MG63 (cell line): ENCODE measurements at regions not wholly inside any gene's neighbourhood (a gene's known extent, or its start where the extent isn't known, plus 50 kb on each side); places are given as distances from the start of the nearest gene placed in this dataset.
"Not testable (repeated sequence)": the region's sequence is repeated elsewhere in the genome, so short reads cannot be mapped to it uniquely, and the experiment has no call there.

Experiments used
- DNase-seq: peaks from one replicate; pipeline ENCODE4 v3.0.0-alpha.2; 2020
- H3K27me3 ChIP-seq: fragments of 250-450 bp; sonication (Bioruptor Pico); 2 replicates; pipeline ENCODE4 v1.5.1; 2020; ENCODE audit warnings: mild to moderate bottlenecking, moderate library complexity
- H3K36me3 ChIP-seq: fragments of 250-450 bp; sonication (Bioruptor Pico); 2 replicates; pipeline ENCODE4 v1.5.1; 2020; ENCODE audit warnings: mild to moderate bottlenecking, moderate library complexity
- H3K4me3 ChIP-seq: fragments of 250-450 bp; sonication (Bioruptor Pico); 2 replicates; pipeline ENCODE4 v1.5.1; 2020; ENCODE audit warnings: mild to moderate bottlenecking, moderate library complexity
- H3K9me3 ChIP-seq: fragments of 250-450 bp; sonication (Bioruptor Pico); 2 replicates; pipeline ENCODE4 v1.5.1; 2020; ENCODE audit warnings: mild to moderate bottlenecking, moderate library complexity

- Histone ChIP-seq H3K36me3 (no peaks in the 10 kb centered on the region), H3K27me3 (no peaks in the 10 kb centered on the region), H3K4me3 (no peak overlapping the region), H3K9me3 (no peaks in the 10 kb centered on the region)
- DNase-seq = peak; percentile 1
Observed at GRCh38 chr2:77807531-77808215, 285.5 kb upstream of the LRRTM4 start.

DNA sequence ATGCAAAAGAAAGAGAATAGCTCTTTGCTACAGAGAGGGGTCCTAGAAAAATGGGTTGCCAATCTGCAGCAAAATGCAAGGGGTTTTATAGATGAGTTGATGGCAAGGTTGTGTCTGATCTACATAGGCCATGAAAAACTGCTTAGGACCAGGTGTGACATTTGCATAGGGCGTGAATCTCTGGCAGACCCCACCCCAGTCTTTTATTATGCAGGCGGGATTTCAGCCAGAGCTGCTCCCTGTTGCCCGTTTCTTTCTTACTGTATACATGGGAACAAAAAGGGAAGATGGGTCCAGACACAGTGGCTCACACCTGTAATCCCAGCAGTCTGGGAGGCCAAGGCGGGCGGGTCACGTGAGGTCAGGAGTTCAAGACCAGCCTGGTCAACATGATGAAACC lies 286.4 kb upstream of the LRRTM4 start:
- no peak for DNase-seq
- no peak overlapping the region for H3K4me3 ChIP-seq
- H3K36me3 ChIP-seq = no peaks in the 10 kb centered on the region
- H3K27me3 ChIP-seq = no peaks in the 10 kb centered on the region
- no peaks in the 10 kb centered on the region for H3K9me3 ChIP-seq

- Histone ChIP-seq H3K9me3 (no peaks in the 10 kb centered on the region), H3K36me3 (no peaks in the 10 kb centered on the region), H3K4me3 (no peak overlapping the region), H3K27me3 (no peaks in the 10 kb centered on the region)
- no peak for DNase-seq
Observed at GRCh38 chr2:77813599-77813998, 291.4 kb upstream of the LRRTM4 start.

GRCh38 chr2:77816618-77817017 lies 294.4 kb upstream of the LRRTM4 start:
- DNase-seq = no peak
- H3K9me3 ChIP-seq = no peaks in the 10 kb centered on the region
- no peak overlapping the region for H3K4me3 ChIP-seq
- H3K36me3 ChIP-seq = no peaks in the 10 kb centered on the region
- H3K27me3 ChIP-seq = no peaks in the 10 kb centered on the region

GRCh38 chr2:77818186-77818585 lies 296.0 kb upstream of the LRRTM4 start:
- Histone ChIP-seq H3K27me3 (no peaks in the 10 kb centered on the region), H3K36me3 (no peaks in the 10 kb centered on the region), H3K4me3 (no peak overlapping the region), H3K9me3 (no peaks in the 10 kb centered on the region)
- DNase-seq = no peak

GRCh38 chr2:77823028-77823427 lies 300.9 kb upstream of the LRRTM4 start:
- H3K4me3 ChIP-seq = no peak overlapping the region
- H3K36me3 ChIP-seq = no peaks in the 10 kb centered on the region
- H3K27me3 ChIP-seq = no peaks in the 10 kb centered on the region
- no peak for DNase-seq
- H3K9me3 ChIP-seq = no peaks in the 10 kb centered on the region

DNA sequence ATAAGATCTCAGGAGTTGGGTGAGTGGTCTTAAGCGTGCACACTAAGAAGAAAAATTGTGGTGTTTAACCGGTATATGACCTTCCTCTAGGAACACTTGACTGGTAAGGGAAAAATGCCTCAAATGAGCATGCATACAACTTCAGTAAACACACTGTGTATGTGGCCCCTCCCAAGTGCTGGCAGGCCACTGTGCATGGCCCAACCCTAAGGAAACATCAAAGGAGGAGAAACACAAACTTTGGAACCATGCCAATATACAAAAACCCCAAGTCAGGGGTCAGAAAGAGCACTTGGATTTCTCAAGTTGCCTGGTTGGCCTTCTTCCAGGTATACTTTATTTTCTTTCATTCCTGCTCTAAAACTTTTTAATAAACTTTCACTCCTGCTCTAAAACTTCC lies 308.9 kb upstream of the LRRTM4 start:
- no peak for DNase-seq
- H3K4me3 ChIP-seq = no peak overlapping the region
- no peaks in the 10 kb centered on the region for H3K9me3 ChIP-seq
- H3K27me3 ChIP-seq = no peaks in the 10 kb centered on the region
- no peaks in the 10 kb centered on the region for H3K36me3 ChIP-seq

DNA sequence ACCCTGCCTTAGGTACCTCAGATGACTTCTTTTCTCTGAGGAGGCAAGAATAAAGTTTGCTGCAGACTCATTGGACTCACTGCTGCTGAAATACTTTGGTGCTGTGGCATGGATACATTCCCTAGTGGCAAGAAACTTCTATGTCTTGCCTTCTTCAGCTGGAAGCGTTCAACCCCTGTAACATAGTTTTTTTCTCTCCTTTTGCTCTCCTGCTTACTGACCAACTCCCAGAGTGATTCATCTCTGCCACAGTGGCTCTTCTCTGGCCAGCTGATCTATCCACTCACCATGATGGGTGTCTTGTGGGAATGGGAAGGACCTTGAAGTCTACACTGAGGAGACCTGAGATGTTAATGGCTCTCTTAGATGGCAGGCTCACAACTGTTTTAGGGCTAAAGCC lies 309.3 kb upstream of the LRRTM4 start:
- Histone ChIP-seq H3K27me3 (no peaks in the 10 kb centered on the region), H3K9me3 (no peaks in the 10 kb centered on the region), H3K4me3 (no peak overlapping the region), H3K36me3 (no peaks in the 10 kb centered on the region)
- DNase-seq = no peak

- no peaks in the 10 kb centered on the region for H3K27me3 ChIP-seq
- DNase-seq = no peak
- H3K9me3 ChIP-seq = no peaks in the 10 kb centered on the region
- no peak overlapping the region for H3K4me3 ChIP-seq
- no peaks in the 10 kb centered on the region for H3K36me3 ChIP-seq
Observed at GRCh38 chr2:77831898-77832297, 309.7 kb upstream of the LRRTM4 start.

DNA sequence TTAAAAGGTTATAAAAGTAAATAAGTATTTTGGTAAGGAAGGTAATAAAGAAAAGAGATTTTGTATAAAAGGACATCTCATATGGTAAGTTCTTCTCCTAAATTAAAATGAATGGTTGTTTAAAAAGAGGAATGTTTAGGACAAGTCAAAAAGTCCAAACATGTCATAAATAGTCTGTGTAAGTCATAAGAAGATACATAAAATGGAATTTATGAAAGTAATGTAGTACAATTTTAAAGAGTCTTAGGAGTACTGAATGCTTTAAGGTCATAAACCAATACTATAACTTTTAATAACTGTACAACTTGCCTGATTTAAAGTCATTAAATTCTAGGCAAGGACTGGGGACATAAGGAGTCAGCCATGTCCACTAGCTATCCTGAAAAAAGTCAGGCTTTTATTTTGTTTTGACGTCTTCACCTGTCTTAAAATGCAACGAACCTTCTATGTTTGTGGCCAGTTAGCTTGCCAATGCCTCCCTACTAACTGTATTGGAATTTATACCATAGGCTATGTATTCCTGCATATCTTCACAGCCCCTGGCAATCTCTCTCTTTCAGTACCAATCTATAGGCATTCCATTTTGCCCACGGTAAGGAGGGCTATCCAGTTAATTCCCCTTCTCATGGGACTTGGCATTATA lies 312.3 kb upstream of the LRRTM4 start:
- no peaks in the 10 kb centered on the region for H3K9me3 ChIP-seq

DNA sequence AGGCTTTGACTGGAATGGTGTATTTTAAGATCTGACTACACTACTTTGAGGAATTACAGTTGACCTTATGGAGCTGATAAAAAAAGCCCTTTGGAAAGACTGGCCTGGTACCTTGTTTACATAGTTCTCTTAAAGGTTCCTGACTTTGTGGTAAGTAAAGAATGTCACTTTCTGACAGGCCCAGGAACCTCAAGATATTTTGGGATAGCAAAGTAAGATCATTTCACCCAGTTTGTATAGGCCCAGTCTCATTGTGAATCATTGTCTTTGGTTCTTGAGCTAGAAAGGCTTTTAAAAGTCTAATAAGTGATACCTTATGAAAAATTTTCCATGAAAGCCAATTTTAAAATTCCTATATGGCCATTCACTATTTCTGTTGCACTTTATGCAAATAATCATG lies 316.3 kb upstream of the LRRTM4 start:
- H3K27me3 ChIP-seq = no peaks in the 10 kb centered on the region
- H3K4me3 ChIP-seq = no peak overlapping the region
- DNase-seq = no peak
- H3K36me3 ChIP-seq = no peaks in the 10 kb centered on the region
- H3K9me3 ChIP-seq = no peaks in the 10 kb centered on the region

More for the DNA sequence above, 312.3 kb upstream of the LRRTM4 start:
- H3K4me3 ChIP-seq = no peak overlapping the region
- H3K36me3 ChIP-seq = no peaks in the 10 kb centered on the region
- DNase-seq = no peak
- no peaks in the 10 kb centered on the region for H3K27me3 ChIP-seq

DNA sequence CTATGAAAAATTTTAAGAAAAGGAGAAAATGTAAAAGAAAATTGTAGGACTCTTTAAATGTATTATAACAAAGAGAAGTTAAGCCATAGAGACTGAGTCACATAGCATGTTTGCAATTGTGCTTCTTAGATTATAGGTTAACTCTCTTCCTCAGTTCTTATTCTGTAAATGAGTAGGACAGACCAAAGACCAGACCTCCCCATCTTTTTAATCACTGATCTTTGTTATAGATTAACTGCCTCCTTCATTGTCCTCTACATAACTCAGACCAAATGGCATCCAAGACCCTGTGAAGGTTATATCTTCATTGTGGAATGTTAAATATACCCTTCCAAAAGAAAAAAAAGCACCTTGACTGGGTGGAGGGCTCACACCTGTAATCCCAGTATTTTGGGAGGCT lies 316.9 kb upstream of the LRRTM4 start:
- Histone ChIP-seq H3K9me3 (no peaks in the 10 kb centered on the region), H3K4me3 (no peak overlapping the region)
- DNase-seq = no peak

GRCh38 chr2:77862120-77862519 lies 339.9 kb upstream of the LRRTM4 start:
- Histone ChIP-seq H3K4me3 (no peak overlapping the region), H3K9me3 (no peaks in the 10 kb centered on the region), H3K36me3 (no peaks in the 10 kb centered on the region), H3K27me3 (no peaks in the 10 kb centered on the region)
- no peak for DNase-seq

More for the DNA sequence above, 316.9 kb upstream of the LRRTM4 start:
- Histone ChIP-seq H3K36me3 (no peaks in the 10 kb centered on the region), H3K27me3 (no peaks in the 10 kb centered on the region)

DNA sequence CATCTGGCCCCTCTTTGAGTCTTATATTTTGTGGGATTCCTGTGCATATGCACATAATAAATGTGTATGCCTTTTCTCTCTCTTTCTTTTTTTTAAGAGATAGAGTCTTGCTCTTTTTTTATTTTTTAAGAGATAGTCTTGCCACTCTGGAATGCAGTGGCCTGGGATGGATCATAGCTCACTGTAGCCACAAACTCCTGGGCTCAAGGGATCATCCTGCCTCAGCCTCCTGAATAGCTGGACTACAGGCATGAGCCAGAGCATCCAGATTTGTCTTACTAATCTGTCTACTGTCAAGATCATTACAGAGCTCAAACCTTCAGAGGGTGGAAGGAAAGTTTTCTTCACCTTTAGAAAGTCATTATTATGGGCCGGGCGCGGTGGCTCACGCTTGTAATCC lies 342.2 kb upstream of the LRRTM4 start:
- no peak overlapping the region for H3K4me3 ChIP-seq
- H3K36me3 ChIP-seq = no peaks in the 10 kb centered on the region
- no peaks in the 10 kb centered on the region for H3K9me3 ChIP-seq
- H3K27me3 ChIP-seq = no peaks in the 10 kb centered on the region
- no peak for DNase-seq

GRCh38 chr2:77866661-77867060 lies 344.5 kb upstream of the LRRTM4 start:
- H3K36me3 ChIP-seq = no peaks in the 10 kb centered on the region
- H3K27me3 ChIP-seq = no peaks in the 10 kb centered on the region
- DNase-seq = no peak
- no peak overlapping the region for H3K4me3 ChIP-seq
- H3K9me3 ChIP-seq = no peaks in the 10 kb centered on the region

- DNase-seq = no peak
- H3K9me3 ChIP-seq = no peaks in the 10 kb centered on the region
Observed at GRCh38 chr2:77867146-77867545, 345.0 kb upstream of the LRRTM4 start.

DNA sequence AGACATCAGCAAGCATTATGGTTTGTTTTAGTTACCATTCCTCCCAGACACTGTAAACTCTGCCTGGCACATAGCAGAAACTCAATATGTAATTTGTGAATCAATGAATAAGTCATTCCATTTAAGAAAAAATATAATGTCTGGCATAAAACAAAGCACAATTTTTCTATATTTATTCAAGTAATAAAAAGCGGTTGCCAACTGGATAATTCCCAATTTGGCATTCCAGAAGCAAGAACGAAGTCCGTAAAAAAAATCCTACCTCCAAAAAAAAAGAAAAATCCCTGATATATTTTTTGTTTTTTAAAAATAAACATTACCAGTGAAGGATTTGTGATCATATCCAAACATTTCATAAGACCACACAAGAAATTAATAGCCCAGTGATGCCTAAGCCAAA lies 351.3 kb upstream of the LRRTM4 start:
- Histone ChIP-seq H3K36me3 (no peaks in the 10 kb centered on the region), H3K4me3 (no peak overlapping the region), H3K9me3 (no peaks in the 10 kb centered on the region), H3K27me3 (no peaks in the 10 kb centered on the region)
- no peak for DNase-seq

More at GRCh38 chr2:77867146-77867545, 345.0 kb upstream of the LRRTM4 start:
- Histone ChIP-seq H3K27me3 (no peaks in the 10 kb centered on the region), H3K36me3 (no peaks in the 10 kb centered on the region), H3K4me3 (no peak overlapping the region)

GRCh38 chr2:77900211-77900610 lies 378.0 kb upstream of the LRRTM4 start:
- not testable (repeated sequence) for H3K36me3 ChIP-seq, H3K27me3 ChIP-seq, H3K4me3 ChIP-seq, DNase-seq, H3K9me3 ChIP-seq
